Fibroblast of villous mesenchyme (primary cell): ENCODE measurements at regions not wholly inside any gene's neighbourhood (a gene's known extent, or its start where the extent isn't known, plus 50 kb on each side); places are given as distances from the start of the nearest gene placed in this dataset.
"Not testable (repeated sequence)": the region's sequence is repeated elsewhere in the genome, so short reads cannot be mapped to it uniquely, and the experiment has no call there.

Source experiments
- DNase-seq: peaks from one replicate; pipeline ENCODE4 v3.0.0-alpha.2; 2010; ENCODE audit warnings: low read depth
- H3K4me3 ChIP-seq: 2 replicates; pipeline ENCODE4 v1.5.1; 2011; ENCODE audit warnings: low read depth, mild to moderate bottlenecking, low read length
- TF ChIP-seq, protein P1 (sequence below): IDR thresholded peaks from 2 replicates; pipeline ENCODE4 v1.5.1; 2012; ENCODE audit warnings: low read depth, mild to moderate bottlenecking, low read length; ENCODE audit not compliant: insufficient read depth

DNA sequence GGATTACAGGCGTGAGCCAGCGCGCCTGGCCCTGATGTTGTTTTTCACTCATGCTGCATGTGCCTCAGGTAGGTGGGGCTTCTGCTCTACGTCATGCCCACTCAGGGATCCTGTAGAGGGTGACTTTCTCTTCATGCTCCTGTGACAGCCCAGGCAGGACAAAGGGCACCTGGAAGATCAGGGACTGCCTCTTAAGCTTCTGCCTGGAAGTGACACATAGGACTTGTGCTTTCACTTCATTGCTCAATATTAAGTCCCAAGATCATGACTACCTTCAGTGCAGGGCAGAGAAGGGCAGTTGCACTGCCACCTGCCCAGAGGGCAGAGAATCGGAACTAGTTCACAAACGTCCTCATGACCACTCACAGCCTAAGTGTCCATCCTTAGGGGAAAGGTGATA lies 249.5 kb upstream of the SULF2 start:
- no peak for DNase-seq
- H3K4me3 ChIP-seq, result no peak overlapping the region
- TF ChIP-seq, protein P1, sequence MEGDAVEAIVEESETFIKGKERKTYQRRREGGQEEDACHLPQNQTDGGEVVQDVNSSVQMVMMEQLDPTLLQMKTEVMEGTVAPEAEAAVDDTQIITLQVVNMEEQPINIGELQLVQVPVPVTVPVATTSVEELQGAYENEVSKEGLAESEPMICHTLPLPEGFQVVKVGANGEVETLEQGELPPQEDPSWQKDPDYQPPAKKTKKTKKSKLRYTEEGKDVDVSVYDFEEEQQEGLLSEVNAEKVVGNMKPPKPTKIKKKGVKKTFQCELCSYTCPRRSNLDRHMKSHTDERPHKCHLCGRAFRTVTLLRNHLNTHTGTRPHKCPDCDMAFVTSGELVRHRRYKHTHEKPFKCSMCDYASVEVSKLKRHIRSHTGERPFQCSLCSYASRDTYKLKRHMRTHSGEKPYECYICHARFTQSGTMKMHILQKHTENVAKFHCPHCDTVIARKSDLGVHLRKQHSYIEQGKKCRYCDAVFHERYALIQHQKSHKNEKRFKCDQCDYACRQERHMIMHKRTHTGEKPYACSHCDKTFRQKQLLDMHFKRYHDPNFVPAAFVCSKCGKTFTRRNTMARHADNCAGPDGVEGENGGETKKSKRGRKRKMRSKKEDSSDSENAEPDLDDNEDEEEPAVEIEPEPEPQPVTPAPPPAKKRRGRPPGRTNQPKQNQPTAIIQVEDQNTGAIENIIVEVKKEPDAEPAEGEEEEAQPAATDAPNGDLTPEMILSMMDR, result no peak

DNA sequence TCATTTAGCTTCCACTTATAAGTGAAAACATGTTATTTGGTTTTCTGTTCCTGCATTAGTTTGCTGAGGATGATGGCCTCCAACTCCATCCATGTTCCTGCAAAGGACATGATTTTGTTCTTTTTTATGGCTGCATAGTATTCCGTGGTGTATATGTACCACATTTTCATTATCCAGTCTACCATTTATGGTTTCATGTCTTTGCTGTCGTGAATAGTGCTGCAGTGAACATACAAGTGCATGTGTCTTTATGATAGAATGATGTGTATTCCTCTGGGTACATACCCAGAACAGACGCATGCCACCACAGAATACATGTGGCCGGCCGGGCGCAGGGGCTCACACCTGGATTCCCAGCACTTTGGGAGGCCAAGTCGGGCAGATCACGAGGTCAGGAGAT lies 247.7 kb upstream of the SULF2 start:
- not testable (repeated sequence) for DNase-seq, H3K4me3 ChIP-seq

DNA sequence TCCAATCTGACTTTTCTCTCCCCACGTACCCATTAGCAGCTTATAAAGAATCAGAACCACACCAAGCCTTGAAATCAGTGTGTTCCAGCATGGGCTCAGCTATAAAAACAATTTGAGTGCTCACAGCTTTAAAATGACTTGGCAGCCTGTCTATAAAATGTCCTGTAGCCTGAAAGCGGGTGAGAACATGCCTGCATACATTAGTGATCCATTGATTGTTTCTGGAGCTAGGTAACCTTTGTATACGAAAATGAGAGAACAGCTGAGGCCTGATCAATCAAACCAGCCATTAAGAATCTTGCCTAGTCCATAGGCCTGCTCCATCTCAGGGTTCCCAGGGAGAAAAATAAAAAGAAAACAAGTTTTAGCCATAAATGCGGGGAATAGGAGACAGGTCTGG lies 245.8 kb upstream of the SULF2 start:
- TF ChIP-seq, protein P1, result no peak
- no peak for DNase-seq
- no peak overlapping the region for H3K4me3 ChIP-seq

DNA sequence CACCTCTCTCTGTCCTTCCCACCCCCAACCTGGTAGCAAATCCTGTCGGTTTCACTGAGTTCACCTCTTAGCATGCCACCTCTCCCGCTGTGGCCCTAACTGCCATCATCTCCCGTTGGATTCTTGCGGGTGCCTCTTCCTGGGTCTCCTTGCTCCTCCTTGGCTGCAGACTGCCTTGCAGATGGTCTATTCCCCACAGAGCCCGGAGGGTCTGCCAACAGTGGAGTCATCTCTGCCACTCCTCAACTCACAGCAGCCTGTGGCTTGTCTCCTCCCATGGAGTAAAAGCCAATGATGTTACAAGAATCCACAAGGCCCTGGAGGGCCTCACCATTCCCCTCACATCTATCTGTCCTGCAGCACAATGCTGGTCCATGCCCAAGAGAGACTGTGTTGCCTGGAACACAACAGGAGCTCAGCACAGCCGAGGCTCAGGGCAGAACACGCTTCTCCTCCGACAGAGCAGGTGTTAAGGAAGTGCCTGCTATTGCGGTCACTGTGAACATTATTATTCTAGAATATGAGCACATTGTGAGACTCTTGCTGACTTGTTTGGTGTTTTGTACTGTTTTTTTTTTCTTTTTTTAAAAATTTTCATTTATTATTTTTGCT lies 241.8 kb upstream of the SULF2 start:
- no peak for DNase-seq
- no peak overlapping the region for H3K4me3 ChIP-seq
- TF ChIP-seq, protein P1, result no peak

DNA sequence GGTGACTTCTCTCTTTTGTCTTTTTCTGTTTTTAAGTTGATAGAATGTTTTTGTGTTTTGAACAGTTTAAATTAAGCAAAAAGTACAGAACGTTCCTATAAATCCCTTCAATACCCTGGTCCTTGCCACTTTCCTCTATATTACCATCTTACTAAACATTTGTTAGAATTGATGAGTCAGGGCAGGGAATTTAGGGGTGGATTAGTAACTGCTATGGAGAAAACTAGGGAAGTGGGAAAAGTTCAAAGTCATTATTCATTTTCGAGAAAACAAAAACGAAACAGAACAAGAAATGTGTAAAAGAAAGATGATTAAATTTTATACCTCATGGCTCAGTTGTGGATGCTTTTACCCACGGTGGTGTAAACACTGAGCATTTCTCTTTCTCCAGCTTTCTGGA lies 240.4 kb upstream of the SULF2 start:
- peak; percentile 84 for DNase-seq
- no peak overlapping the region for H3K4me3 ChIP-seq
- TF ChIP-seq, protein P1, result no peak

DNA sequence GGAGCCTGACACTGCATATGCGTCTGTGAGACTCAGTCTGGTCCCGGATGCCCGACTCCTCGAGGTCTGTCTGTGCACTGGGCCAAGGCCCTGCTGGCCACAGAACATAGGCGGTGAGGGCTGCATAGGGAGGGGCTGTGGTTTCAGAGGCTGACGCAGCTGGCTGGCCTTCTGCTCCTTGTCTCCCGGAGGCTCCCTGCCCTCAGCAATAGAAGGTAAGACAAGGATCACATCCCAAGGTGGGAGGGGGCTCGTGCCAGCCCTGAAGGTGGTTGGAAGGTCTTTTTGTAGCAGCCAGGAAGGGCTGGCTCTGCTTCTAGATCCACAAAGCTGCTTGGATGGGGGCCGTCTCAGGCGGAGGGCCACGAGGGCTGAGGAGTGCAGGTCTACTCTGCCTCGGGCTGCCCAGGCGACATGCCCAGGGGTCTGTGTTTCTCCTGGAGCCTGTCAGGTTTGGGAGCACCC lies 239.8 kb upstream of the SULF2 start:
- TF ChIP-seq, protein P1, result no peak
- peak; percentile 93 for DNase-seq
- peak overlapping the region; percentile 17 for H3K4me3 ChIP-seq

DNA sequence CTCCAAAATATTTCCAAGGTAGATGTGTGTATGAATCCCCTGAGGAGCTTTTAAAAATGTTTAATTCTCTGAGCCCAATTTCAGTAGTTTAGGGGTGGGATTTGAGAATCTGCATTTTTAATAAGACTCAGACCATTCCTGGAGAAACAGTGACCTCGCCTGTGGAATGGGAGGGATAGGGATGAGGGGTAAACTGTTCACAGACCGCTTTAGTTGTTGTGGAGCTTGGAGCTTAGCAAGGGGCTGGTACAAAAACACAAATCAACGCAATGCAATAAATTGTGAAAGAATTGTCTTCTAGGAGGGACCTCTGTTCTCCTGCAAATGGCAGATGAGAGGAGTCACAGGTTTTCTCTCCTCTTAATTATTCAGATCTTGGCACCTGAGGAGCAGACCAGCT lies 239.3 kb upstream of the SULF2 start:
- no peak overlapping the region for H3K4me3 ChIP-seq
- DNase-seq, result no peak
- TF ChIP-seq, protein P1, result no peak

DNA sequence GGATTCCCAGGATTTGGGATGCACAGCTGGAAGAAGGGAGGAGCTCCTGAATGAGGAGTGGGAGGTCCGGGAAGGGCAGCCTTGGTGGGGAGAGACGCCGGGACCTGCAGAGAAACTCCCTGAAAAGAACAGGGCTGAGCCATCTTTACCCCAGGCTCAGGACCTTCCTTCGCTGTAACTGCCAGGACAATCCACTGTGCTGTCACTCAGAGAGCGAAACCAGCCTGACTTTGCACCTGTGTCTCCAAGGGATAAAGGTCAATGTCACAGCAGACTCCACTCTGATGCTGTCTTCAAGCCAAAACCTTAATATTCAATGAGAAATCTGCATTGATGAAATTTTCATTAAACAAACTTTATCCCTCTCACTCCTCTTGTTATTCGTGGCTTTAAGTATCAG lies 235.4 kb upstream of the SULF2 start:
- DNase-seq, H3K4me3 ChIP-seq: not testable (repeated sequence)
